Caki2 (cell line): ENCODE measurements at regions not wholly inside any gene's neighbourhood (a gene's known extent, or its start where the extent isn't known, plus 50 kb on each side); places are given as distances from the start of the nearest gene placed in this dataset.
"Not testable (repeated sequence)": the region's sequence is repeated elsewhere in the genome, so short reads cannot be mapped to it uniquely, and the experiment has no call there.

Experiments
- DNase-seq: peaks from one replicate; pipeline ENCODE4 v3.0.0-alpha.2; 2015; ENCODE audit warnings: low read depth
- in situ Hi-C: cut with HindIII; loops from 2 replicates; pipeline ENCODE4 v1.10.0; 2016; ENCODE audit warnings: low sequenced_read_pairs, low pct_unique_long_range_greater_than_20kb, mixed read lengths

GRCh38 chr4:117135634-117136354 is 50.4 kb upstream of the TRAM1L1 start:
- in situ Hi-C loops: no loop called here
- DNase-seq: no peak

GRCh38 chr4:117137145-117137544 is 51.8 kb upstream of the TRAM1L1 start:
- in situ Hi-C loops: no loop called here
- peak; percentile 87 for DNase-seq

- in situ Hi-C loops, DNase-seq: not testable (repeated sequence)
These were observed 53.4 kb upstream of the TRAM1L1 start for GRCh38 chr4:117138732-117139131.

- in situ Hi-C loops: no loop called here
- DNase-seq: no peak
These were observed 68.9 kb upstream of the TRAM1L1 start for GRCh38 chr4:117154251-117154650.

GRCh38 chr4:117156806-117157205 is 71.4 kb upstream of the TRAM1L1 start:
- in situ Hi-C loops: no loop called here
- DNase-seq: no peak

- DNase-seq: no peak
- in situ Hi-C loops: no loop called here
These were observed 72.0 kb upstream of the TRAM1L1 start for GRCh38 chr4:117157360-117157759.

GRCh38 chr4:117162976-117163375 is 77.6 kb upstream of the TRAM1L1 start:
- in situ Hi-C loops: no loop called here
- DNase-seq: no peak

GRCh38 chr4:117164338-117164737 is 79.0 kb upstream of the TRAM1L1 start:
- in situ Hi-C loops: no loop called here
- no peak for DNase-seq

GRCh38 chr4:117175369-117175768 is 90.0 kb upstream of the TRAM1L1 start:
- DNase-seq, in situ Hi-C loops: not testable (repeated sequence)

- DNase-seq: no peak
- in situ Hi-C loops: no loop called here
These were observed 117.9 kb upstream of the TRAM1L1 start for GRCh38 chr4:117203231-117203630.

- in situ Hi-C loops: no loop called here
- DNase-seq: no peak
These were observed 125.2 kb upstream of the TRAM1L1 start for GRCh38 chr4:117210551-117210950.

GRCh38 chr4:117224256-117224655 is 138.9 kb upstream of the TRAM1L1 start:
- in situ Hi-C loops: no loop called here
- no peak for DNase-seq

GRCh38 chr4:117225471-117225870 is 140.1 kb upstream of the TRAM1L1 start:
- DNase-seq: no peak
- in situ Hi-C loops: no loop called here

- DNase-seq: no peak
- in situ Hi-C loops: no loop called here
These were observed 142.5 kb upstream of the TRAM1L1 start for GRCh38 chr4:117227925-117228324.

GRCh38 chr4:117239434-117239833 is 154.1 kb upstream of the TRAM1L1 start:
- in situ Hi-C loops: no loop called here

GRCh38 chr4:117249333-117249732 is 164.0 kb upstream of the TRAM1L1 start:
- no peak for DNase-seq
- in situ Hi-C loops: no loop called here

More at GRCh38 chr4:117239434-117239833, 154.1 kb upstream of the TRAM1L1 start:
- no peak for DNase-seq

GRCh38 chr4:117264072-117264471 is 178.7 kb upstream of the TRAM1L1 start:
- in situ Hi-C loops: no loop called here
- no peak for DNase-seq

GRCh38 chr4:117267317-117267716 is 181.9 kb upstream of the TRAM1L1 start:
- in situ Hi-C loops: no loop called here
- no peak for DNase-seq

GRCh38 chr4:117284736-117285135 is 199.4 kb upstream of the TRAM1L1 start:
- DNase-seq: no peak
- in situ Hi-C loops: no loop called here

- no peak for DNase-seq
- in situ Hi-C loops: no loop called here
These were observed 208.4 kb upstream of the TRAM1L1 start for GRCh38 chr4:117293784-117294183.
